GM23338 (cell line): ENCODE measurements at regions not wholly inside any gene's neighbourhood (a gene's known extent, or its start where the extent isn't known, plus 50 kb on each side); places are given as distances from the start of the nearest gene placed in this dataset.

Source experiments
- ATAC-seq: fragments of 200-7000 bp; cut with Tn5 transposase; 3 replicates; pipeline ENCODE4 v1.9.1; 2020
- DNase-seq: peaks from one replicate; pipeline ENCODE4 v3.0.0-alpha.2; 2015; ENCODE audit warnings: low spot score
- H2AFZ ChIP-seq: fragments of 200-600 bp; sonication (generic); 2 replicates; pipeline ENCODE4 v1.8.0; 2016; ENCODE audit warnings: antibody characterized with exemption, mild to moderate bottlenecking, moderate library complexity
- H3F3A ChIP-seq: fragments of 200-600 bp; sonication (generic); replicated peaks from 2 replicates; pipeline ENCODE4 v1.8.0; 2017; ENCODE audit warnings: antibody characterized with exemption, mixed run types, low read depth
- H3K27ac ChIP-seq: fragments of 200-600 bp; sonication (generic); 2 replicates; pipeline ENCODE4 v1.6.1; 2016; ENCODE audit warnings: low read depth
- H3K27me3 ChIP-seq: fragments of 200-600 bp; sonication (generic); 2 replicates; pipeline ENCODE4 v1.8.0; 2016; ENCODE audit warnings: mild to moderate bottlenecking, mixed run types, moderate library complexity; ENCODE audit not compliant: insufficient read depth
- H3K36me3 ChIP-seq: fragments of 200-600 bp; sonication (generic); 2 replicates; pipeline ENCODE4 v1.8.0; 2016; ENCODE audit warnings: mild to moderate bottlenecking; ENCODE audit not compliant: insufficient read depth
- H3K4me1 ChIP-seq: fragments of 200-600 bp; sonication (generic); 2 replicates; pipeline ENCODE4 v1.8.0; 2016; ENCODE audit warnings: mild to moderate bottlenecking, moderate library complexity; ENCODE audit not compliant: insufficient read depth
- H3K4me2 ChIP-seq: fragments of 200-600 bp; sonication (generic); 2 replicates; pipeline ENCODE4 v1.7.1; 2017; ENCODE audit warnings: mixed run types
- H3K4me3 ChIP-seq: fragments of 200-600 bp; sonication (generic); 2 replicates; pipeline ENCODE4 v1.6.1; 2016; ENCODE audit warnings: mixed run types
- H3K79me2 ChIP-seq: fragments of 200-600 bp; sonication (generic); replicated peaks from 2 replicates; pipeline ENCODE4 v1.8.0; 2017; ENCODE audit warnings: mild to moderate bottlenecking; ENCODE audit not compliant: insufficient read depth
- H3K9me2 ChIP-seq: fragments of 200-600 bp; sonication (generic); 2 replicates; pipeline ENCODE4 v1.8.0; 2017; ENCODE audit not compliant: insufficient read depth
- H4K20me1 ChIP-seq: fragments of 200-600 bp; sonication (generic); replicated peaks from 2 replicates; pipeline ENCODE4 v1.8.0; 2017; ENCODE audit warnings: mild to moderate bottlenecking; ENCODE audit not compliant: insufficient read depth
- H3K27ac Mint-ChIP-seq: 2 replicates; pipeline ENCODE4 v1.8.0; 2020; ENCODE audit warnings: inconsistent platforms, mild to moderate bottlenecking, moderate library complexity, mixed read lengths
- H3K27me3 Mint-ChIP-seq: 3 replicates; pipeline ENCODE4 v1.8.0; 2022; ENCODE audit warnings: low read depth, mild to moderate bottlenecking, moderate library complexity, mixed read lengths, inconsistent platforms; ENCODE audit not compliant: insufficient read depth, poor library complexity
- H3K36me3 Mint-ChIP-seq: 3 replicates; pipeline ENCODE4 v1.8.0; 2021; ENCODE audit warnings: low read depth, mild to moderate bottlenecking, inconsistent platforms, moderate library complexity, mixed read lengths
- H3K4me1 Mint-ChIP-seq: 3 replicates; pipeline ENCODE4 v1.8.0; 2020; ENCODE audit warnings: mild to moderate bottlenecking, inconsistent platforms, mixed read lengths
- H3K4me3 Mint-ChIP-seq: 3 replicates; pipeline ENCODE4 v1.8.0; 2021; ENCODE audit warnings: moderate library complexity, mild to moderate bottlenecking, inconsistent platforms, mixed read lengths
- H3K9me3 Mint-ChIP-seq: 3 replicates; pipeline ENCODE4 v1.8.0; 2020; ENCODE audit warnings: moderate library complexity, mild to moderate bottlenecking, inconsistent platforms, mixed read lengths
- JUNB ChIP-seq: IDR thresholded peaks from one replicate; pipeline ENCODE4 v1.6.1; 2016; ENCODE audit warnings: antibody characterized with exemption; ENCODE audit not compliant: unreplicated experiment
- NANOG ChIP-seq: IDR thresholded peaks from 2 replicates; pipeline ENCODE4 v1.6.1; 2016; ENCODE audit warnings: antibody characterized with exemption, borderline replicate concordance
- ZNF331 ChIP-seq: fragments of 250-450 bp; sonication (Bioruptor Pico); IDR thresholded peaks from 2 replicates; pipeline ENCODE4 v1.5.0; 2020; ENCODE audit warnings: low read depth, mild to moderate bottlenecking, moderate library complexity
- ZNF462 ChIP-seq: fragments of 250-450 bp; sonication (Bioruptor Pico); IDR thresholded peaks from 2 replicates; pipeline ENCODE4 v1.5.0; 2020; ENCODE audit warnings: mild to moderate bottlenecking, moderate library complexity
- TF ChIP-seq, protein P1 (sequence below), 2 experiments: fragments of 200-600 bp in 1 of 2; sonication (generic) in 1 of 2; conservative IDR thresholded peaks; 2 replicates each; pipeline versions ENCODE4 v1.5.1 to v1.6.1; 2016 to 2017; ENCODE audit warnings: antibody characterized with exemption in 2 of 2, low read depth in 2 of 2, mild to moderate bottlenecking in 2 of 2, moderate library complexity in 1 of 2

GRCh38 chr1:234990874-234991801 lies 137.5 kb downstream of the TOMM20 start:
- no peak overlapping the region for H3K27ac ChIP-seq

More at GRCh38 chr1:234990874-234991801, 137.5 kb downstream of the TOMM20 start:
- Mint-ChIP-seq H3K36me3 (peaks cover 2% of the 10 kb centered on the region; the same call in 1 of the 3 replicates), H3K27ac (no peak overlapping the region), H3K27me3 (peaks cover 5% of the 10 kb centered on the region), H3K4me3 (no peak overlapping the region), H3K4me1 (peaks cover 18% of the 10 kb centered on the region), H3K9me3 (no peaks in the 10 kb centered on the region; the same call in 2 of the 3 replicates)
- H3K27me3 ChIP-seq, result no peaks in the 10 kb centered on the region
- TF ChIP-seq, protein P1, sequence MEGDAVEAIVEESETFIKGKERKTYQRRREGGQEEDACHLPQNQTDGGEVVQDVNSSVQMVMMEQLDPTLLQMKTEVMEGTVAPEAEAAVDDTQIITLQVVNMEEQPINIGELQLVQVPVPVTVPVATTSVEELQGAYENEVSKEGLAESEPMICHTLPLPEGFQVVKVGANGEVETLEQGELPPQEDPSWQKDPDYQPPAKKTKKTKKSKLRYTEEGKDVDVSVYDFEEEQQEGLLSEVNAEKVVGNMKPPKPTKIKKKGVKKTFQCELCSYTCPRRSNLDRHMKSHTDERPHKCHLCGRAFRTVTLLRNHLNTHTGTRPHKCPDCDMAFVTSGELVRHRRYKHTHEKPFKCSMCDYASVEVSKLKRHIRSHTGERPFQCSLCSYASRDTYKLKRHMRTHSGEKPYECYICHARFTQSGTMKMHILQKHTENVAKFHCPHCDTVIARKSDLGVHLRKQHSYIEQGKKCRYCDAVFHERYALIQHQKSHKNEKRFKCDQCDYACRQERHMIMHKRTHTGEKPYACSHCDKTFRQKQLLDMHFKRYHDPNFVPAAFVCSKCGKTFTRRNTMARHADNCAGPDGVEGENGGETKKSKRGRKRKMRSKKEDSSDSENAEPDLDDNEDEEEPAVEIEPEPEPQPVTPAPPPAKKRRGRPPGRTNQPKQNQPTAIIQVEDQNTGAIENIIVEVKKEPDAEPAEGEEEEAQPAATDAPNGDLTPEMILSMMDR (conservative IDR thresholded peaks at IDR 0.05; ENCODE audit: low read depth in 2 of 2), result no peak
- TF ChIP-seq JUNB (no peak), ZNF331 (no peak), NANOG (no peak), ZNF462 (no peak)
- H3K36me3 ChIP-seq, result no peaks in the 10 kb centered on the region
- no peaks in the 10 kb centered on the region for H3F3A ChIP-seq
- H2AFZ ChIP-seq, result no peak overlapping the region
- DNase-seq (no peak), ATAC-seq (no peak)
- H3K9me2 ChIP-seq, result no peaks in the 10 kb centered on the region
- H3K4me1 ChIP-seq, result peaks cover 21% of the 10 kb centered on the region
- H3K79me2 ChIP-seq, result no peaks in the 10 kb centered on the region
- H3K4me2 ChIP-seq, result no peak overlapping the region
- no peaks in the 10 kb centered on the region for H4K20me1 ChIP-seq
- H3K4me3 ChIP-seq, result no peak overlapping the region
